ENCODE measurements at regions not wholly inside any gene's neighbourhood (a gene's known extent, or its start where the extent isn't known, plus 50 kb on each side); places are given as distances from the start of the nearest gene placed in this dataset.
"Not testable (repeated sequence)": the region's sequence is repeated elsewhere in the genome, so short reads cannot be mapped to it uniquely, and the experiment has no call there.

- TF ChIP-seq CTCF (IDR thresholded peaks at IDR 0.05): no peak
- intact Hi-C loops (cut with DNase I; ENCODE audit: low total_unique reads): no loop called here
- DNase-seq: no peak
- H3K4me1 ChIP-seq: peaks cover 0 to 13% (median 0%) of the 10 kb centered on the region in 4 donors
- H3K27me3 ChIP-seq: no peaks in the 10 kb centered on the region
- peak overlapping the region; percentile 21 to 38 for H3K27ac ChIP-seq
- no peaks in the 10 kb centered on the region for H3K36me3 ChIP-seq
- H3K9me3 ChIP-seq: no peaks in the 10 kb centered on the region
- no peak overlapping the region for H3K4me3 ChIP-seq
These were observed 183.9 kb downstream of the ETNK1 start for GRCh38 chr12:22808860-22809259.

GRCh38 chr12:22810036-22810435, 185.1 kb downstream of the ETNK1 start:
- intact Hi-C loops (cut with DNase I; ENCODE audit: low total_unique reads): no loop called here
- no peak overlapping the region for H3K27ac ChIP-seq
- no peak for TF ChIP-seq CTCF (IDR thresholded peaks at IDR 0.05)
- no peaks in the 10 kb centered on the region for H3K27me3 ChIP-seq
- DNase-seq: no peak
- no peak overlapping the region for H3K4me3 ChIP-seq
- H3K36me3 ChIP-seq: no peaks in the 10 kb centered on the region
- H3K9me3 ChIP-seq: no peaks in the 10 kb centered on the region
- peaks cover 0 to 13% (median 0%) of the 10 kb centered on the region in 4 donors for H3K4me1 ChIP-seq

- no peak for DNase-seq
- Histone ChIP-seq H3K27ac (no peak overlapping the region), H3K4me3 (no peak overlapping the region)
These were observed 187.6 kb downstream of the ETNK1 start for GRCh38 chr12:22812531-22812930.

GRCh38 chr12:22821985-22822384, 197.0 kb downstream of the ETNK1 start:
- H3K27me3 ChIP-seq: no peaks in the 10 kb centered on the region

More at GRCh38 chr12:22812531-22812930, 187.6 kb downstream of the ETNK1 start:
- H3K27me3 ChIP-seq: no peaks in the 10 kb centered on the region
- H3K4me1 ChIP-seq: peaks cover 0 to 13% (median 0%) of the 10 kb centered on the region in 4 donors
- no peaks in the 10 kb centered on the region for H3K9me3 ChIP-seq
- intact Hi-C loops (cut with DNase I; ENCODE audit: low total_unique reads): no loop called here
- H3K36me3 ChIP-seq: no peaks in the 10 kb centered on the region
- no peak for TF ChIP-seq CTCF (IDR thresholded peaks at IDR 0.05)

GRCh38 chr12:22826026-22826425, 201.1 kb downstream of the ETNK1 start:
- intact Hi-C loops (cut with DNase I; ENCODE audit: low total_unique reads): no loop called here
- Histone ChIP-seq H3K27me3 (no peaks in the 10 kb centered on the region), H3K27ac (no peak overlapping the region), H3K4me1 (peaks cover 0 to 13% (median 0%) of the 10 kb centered on the region in 4 donors), H3K9me3 (peaks cover 0 to 6% (median 0%) of the 10 kb centered on the region in 3 donors), H3K36me3 (no peaks in the 10 kb centered on the region), H3K4me3 (no peak overlapping the region)
- no peak for DNase-seq
- no peak for TF ChIP-seq CTCF (IDR thresholded peaks at IDR 0.05)

More at GRCh38 chr12:22821985-22822384, 197.0 kb downstream of the ETNK1 start:
- Histone ChIP-seq H3K27ac (no peak overlapping the region), H3K9me3 (peaks cover 0 to 6% (median 0%) of the 10 kb centered on the region in 3 donors), H3K36me3 (no peaks in the 10 kb centered on the region), H3K4me3 (no peak overlapping the region), H3K4me1 (peaks cover 0 to 13% (median 0%) of the 10 kb centered on the region in 4 donors)
- no peak for TF ChIP-seq CTCF (IDR thresholded peaks at IDR 0.05)
- no peak for DNase-seq
- intact Hi-C loops (cut with DNase I; ENCODE audit: low total_unique reads): no loop called here

- H3K4me1 ChIP-seq: peaks cover 0 to 13% (median 0%) of the 10 kb centered on the region in 4 donors
- H3K36me3 ChIP-seq; H3K27me3 ChIP-seq; H3K27ac ChIP-seq; H3K9me3 ChIP-seq; H3K4me3 ChIP-seq; intact Hi-C loops (cut with DNase I; ENCODE audit: low total_unique reads); DNase-seq: not testable (repeated sequence)
These were observed 201.5 kb downstream of the ETNK1 start for GRCh38 chr12:22826446-22826981.

Measured in tibial artery (tissue), 4 donors.